Mammary epithelial cell (primary cell): ENCODE measurements at regions not wholly inside any gene's neighbourhood (a gene's known extent, or its start where the extent isn't known, plus 50 kb on each side); places are given as distances from the start of the nearest gene placed in this dataset.

Experiments
- CTCF ChIP-seq, 2 donors: IDR thresholded peaks in 1 of 2; conservative IDR thresholded peaks in 1 of 2; 2 replicates each; pipeline ENCODE4 v1.5.1; 2011 to 2012; ENCODE audit warnings: inconsistent platforms in 2 of 2, low read length in 2 of 2, mild to moderate bottlenecking in 2 of 2, control low read depth in 1 of 2, low read depth in 1 of 2; ENCODE audit not compliant: insufficient read depth in 1 of 2; ENCODE audit errors: extremely low read depth in 1 of 2
- EZH2 ChIP-seq: IDR thresholded peaks from 2 replicates; pipeline ENCODE4 v1.6.1; 2012; ENCODE audit warnings: low read length, inconsistent platforms, borderline replicate concordance

GRCh38 chr4:189092581-189092980 lies 848.1 kb upstream of the FRG1 start:
- TF ChIP-seq CTCF (conservative IDR thresholded peaks at IDR 0.05 in 1 of 2, IDR thresholded peaks at IDR 0.05 in 1 of 2; ENCODE audit: extremely low read depth in 1 of 2, insufficient read depth in 1 of 2, low read depth in 1 of 2, low read length in 2 of 2) (no peak), EZH2 (no peak)
